ENCODE measurements at regions not wholly inside any gene's neighbourhood (a gene's known extent, or its start where the extent isn't known, plus 50 kb on each side); places are given as distances from the start of the nearest gene placed in this dataset.

DNA sequence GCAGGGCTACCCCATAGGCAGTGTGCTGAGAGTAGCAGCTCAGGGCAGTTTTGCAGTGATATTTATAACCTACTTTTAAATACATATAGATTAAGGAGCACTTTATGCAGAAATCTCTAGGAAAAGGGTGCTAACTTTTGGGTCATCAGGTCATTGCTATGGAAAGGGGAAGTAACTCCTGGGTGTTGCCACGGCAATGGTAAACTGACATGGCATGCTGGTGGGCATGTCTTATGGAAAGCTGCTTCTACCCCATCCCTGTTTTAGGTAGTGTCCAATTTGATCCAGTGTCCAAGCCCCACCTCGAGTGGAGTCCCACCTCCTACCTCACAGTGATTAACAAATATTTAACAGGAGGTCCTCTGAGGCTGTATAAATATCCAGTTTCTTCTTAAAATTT lies 56.8 kb upstream of the XPA start:
- DNase-seq, result no peak
- in situ Hi-C loops (cut with HindIII; ENCODE audit: low pct_ligation_motif_present, low sequenced_read_pairs), result no loop called here
- H3K36me3 ChIP-seq (replicated peaks), result no peaks in the 10 kb centered on the region
- H3K4me3 ChIP-seq (ENCODE audit: low read depth, low read length), result no peak overlapping the region
- TF ChIP-seq, protein P1, sequence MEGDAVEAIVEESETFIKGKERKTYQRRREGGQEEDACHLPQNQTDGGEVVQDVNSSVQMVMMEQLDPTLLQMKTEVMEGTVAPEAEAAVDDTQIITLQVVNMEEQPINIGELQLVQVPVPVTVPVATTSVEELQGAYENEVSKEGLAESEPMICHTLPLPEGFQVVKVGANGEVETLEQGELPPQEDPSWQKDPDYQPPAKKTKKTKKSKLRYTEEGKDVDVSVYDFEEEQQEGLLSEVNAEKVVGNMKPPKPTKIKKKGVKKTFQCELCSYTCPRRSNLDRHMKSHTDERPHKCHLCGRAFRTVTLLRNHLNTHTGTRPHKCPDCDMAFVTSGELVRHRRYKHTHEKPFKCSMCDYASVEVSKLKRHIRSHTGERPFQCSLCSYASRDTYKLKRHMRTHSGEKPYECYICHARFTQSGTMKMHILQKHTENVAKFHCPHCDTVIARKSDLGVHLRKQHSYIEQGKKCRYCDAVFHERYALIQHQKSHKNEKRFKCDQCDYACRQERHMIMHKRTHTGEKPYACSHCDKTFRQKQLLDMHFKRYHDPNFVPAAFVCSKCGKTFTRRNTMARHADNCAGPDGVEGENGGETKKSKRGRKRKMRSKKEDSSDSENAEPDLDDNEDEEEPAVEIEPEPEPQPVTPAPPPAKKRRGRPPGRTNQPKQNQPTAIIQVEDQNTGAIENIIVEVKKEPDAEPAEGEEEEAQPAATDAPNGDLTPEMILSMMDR (IDR thresholded peaks at IDR 0.05; ENCODE audit: low read depth, low read length, missing control alignments), result no peak
- H3K27me3 ChIP-seq (replicated peaks), result peaks cover 18% of the 10 kb centered on the region
- no peak overlapping the region for H3K27ac ChIP-seq

DNA sequence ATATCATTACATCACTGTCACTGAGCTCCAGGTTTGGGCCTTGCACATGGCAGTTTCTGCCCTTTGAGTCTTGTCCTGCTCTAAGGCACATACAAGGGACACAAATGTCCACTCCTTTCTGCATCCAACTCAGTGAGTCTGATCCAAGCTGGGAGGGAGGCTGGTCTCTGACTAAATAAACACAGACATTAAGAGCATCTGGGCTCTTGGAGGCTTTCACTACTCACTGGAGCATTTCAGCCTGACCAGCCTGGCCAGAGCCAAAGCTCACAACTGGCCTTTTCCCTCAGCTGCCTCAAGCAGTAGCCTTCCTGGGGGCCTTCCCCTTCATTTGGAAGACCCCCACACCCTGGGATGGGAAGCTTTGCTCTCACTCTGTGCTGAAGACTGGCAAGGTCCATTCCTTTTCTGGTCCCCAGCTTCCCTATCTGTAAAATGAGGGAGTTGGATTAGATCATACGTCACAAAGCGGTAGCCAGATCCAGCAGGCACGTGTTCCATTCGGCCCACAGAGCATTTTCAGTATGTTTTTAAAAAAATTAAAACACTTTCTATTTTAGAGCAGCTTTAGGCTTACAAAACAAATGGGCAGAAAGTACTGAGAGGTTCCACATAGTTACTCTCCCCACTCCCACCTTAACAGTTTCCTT lies 58.6 kb upstream of the XPA start:
- in situ Hi-C loops (cut with HindIII; ENCODE audit: low pct_ligation_motif_present, low sequenced_read_pairs), result no loop called here

DNA sequence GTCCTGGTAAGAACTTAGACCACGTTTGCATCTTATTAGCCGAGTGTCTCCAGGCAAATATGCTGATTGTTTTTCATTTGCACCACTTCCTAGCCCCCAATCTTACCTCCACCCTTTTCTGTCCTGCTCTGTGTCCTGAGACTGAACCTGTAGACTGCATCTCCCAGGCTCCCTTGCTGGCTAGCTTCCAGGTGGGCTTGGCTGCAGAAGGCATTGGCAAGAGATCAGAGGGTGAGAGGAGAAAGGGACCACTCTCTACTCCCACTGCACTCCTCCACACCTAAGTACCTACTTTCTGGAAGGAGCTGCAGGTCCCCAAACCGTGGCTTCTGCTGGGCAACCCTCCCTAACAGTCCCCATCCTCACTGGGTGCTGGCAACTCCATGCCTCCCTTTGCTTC lies 59.9 kb upstream of the XPA start:
- in situ Hi-C loops (cut with HindIII; ENCODE audit: low pct_ligation_motif_present, low sequenced_read_pairs), result no loop called here
- Histone ChIP-seq H3K36me3 (replicated peaks) (no peaks in the 10 kb centered on the region), H3K27me3 (replicated peaks) (peaks cover 25% of the 10 kb centered on the region), H3K27ac (no peak overlapping the region), H3K4me3 (ENCODE audit: low read depth, low read length) (no peak overlapping the region)
- no peak for DNase-seq
- TF ChIP-seq, protein P1 (IDR thresholded peaks at IDR 0.05; ENCODE audit: low read depth, low read length, missing control alignments), result no peak

More for the DNA sequence above, 58.6 kb upstream of the XPA start:
- Histone ChIP-seq H3K27ac (no peak overlapping the region), H3K4me3 (ENCODE audit: low read depth, low read length) (no peak overlapping the region), H3K27me3 (replicated peaks) (peaks cover 22% of the 10 kb centered on the region), H3K36me3 (replicated peaks) (no peaks in the 10 kb centered on the region)
- TF ChIP-seq, protein P1 (IDR thresholded peaks at IDR 0.05; ENCODE audit: low read depth, low read length, missing control alignments), result no peak
- no peak for DNase-seq

DNA sequence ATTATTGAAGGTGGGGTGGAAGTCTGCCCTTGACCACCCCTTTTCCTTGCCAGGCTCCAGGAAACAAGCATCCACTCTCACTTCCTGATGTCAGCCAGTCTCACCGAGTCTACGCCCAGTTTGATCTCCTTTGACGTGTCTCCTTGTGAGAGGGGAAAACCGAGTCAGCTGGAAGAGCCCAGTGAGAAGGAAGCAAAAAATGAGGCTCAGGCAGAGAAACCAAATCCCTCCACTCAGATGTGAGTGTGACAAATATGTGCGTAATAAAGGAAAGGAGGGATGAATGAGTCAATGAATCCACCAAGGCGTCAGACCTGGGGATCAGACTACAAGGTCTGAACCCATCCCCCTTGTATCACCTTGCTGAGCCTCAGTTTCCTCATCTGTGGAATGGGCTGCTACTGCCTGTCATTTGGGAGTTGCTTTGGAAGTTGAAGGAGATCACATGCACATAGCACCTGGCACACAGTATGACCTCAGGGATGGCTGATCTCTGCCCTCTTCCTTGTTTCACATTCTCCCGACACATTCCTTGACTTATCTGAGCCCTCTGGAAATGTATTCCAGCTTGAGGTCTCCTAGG lies 61.3 kb upstream of the XPA start:
- no peaks in the 10 kb centered on the region for H3K36me3 ChIP-seq (replicated peaks)
- TF ChIP-seq, protein P1 (IDR thresholded peaks at IDR 0.05; ENCODE audit: low read depth, low read length, missing control alignments), result no peak
- H3K27ac ChIP-seq, result no peak overlapping the region
- H3K27me3 ChIP-seq (replicated peaks), result peaks cover 21% of the 10 kb centered on the region
- no peak for DNase-seq
- in situ Hi-C loops (cut with HindIII; ENCODE audit: low pct_ligation_motif_present, low sequenced_read_pairs), result no loop called here
- no peak overlapping the region for H3K4me3 ChIP-seq (ENCODE audit: low read depth, low read length)

DNA sequence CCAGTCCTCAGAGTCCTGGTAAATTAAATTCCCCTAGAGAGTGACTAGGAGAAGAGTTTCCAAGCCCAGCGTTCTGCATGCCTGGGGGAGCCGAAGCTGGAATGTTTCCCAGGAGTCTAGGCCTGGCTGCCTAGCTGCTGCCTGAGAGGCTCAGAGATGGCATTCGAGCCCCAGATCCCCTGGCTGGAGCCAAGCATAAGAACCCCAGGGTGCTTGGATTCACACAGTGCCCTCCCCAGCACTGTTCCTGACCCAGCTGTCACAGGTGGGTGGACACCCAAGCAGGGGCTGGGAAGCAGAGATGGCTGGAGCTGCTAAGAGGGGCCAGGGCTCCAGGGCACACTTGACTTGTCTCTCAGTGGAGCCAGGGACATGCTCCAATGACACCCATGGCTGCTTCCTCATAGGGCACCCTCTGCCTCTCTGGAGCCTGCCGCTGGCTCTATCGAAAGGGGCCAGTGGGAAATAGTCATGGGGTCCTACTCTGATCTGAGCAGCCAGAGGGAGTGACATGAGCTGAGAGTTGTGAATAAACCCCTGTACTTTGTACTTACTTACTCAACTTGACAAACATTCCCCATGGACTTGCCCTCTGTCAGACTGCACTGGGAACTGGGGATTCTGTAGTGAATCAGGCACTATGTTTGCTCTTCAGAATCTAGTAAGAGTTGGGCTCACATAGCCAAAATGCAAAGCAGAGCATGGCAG lies 62.6 kb upstream of the XPA start:
- no peak for DNase-seq
- TF ChIP-seq, protein P1 (IDR thresholded peaks at IDR 0.05; ENCODE audit: low read depth, low read length, missing control alignments), result no peak
- Histone ChIP-seq H3K27ac (no peak overlapping the region), H3K27me3 (replicated peaks) (peaks cover 21% of the 10 kb centered on the region), H3K36me3 (replicated peaks) (no peaks in the 10 kb centered on the region), H3K4me3 (ENCODE audit: low read depth, low read length) (no peak overlapping the region)
- in situ Hi-C loops (cut with HindIII; ENCODE audit: low pct_ligation_motif_present, low sequenced_read_pairs), result no loop called here

Measured in brain microvascular endothelial cell (primary cell).